ENCODE measurements at regions not wholly inside any gene's neighbourhood (a gene's known extent, or its start where the extent isn't known, plus 50 kb on each side); places are given as distances from the start of the nearest gene placed in this dataset.

DNA sequence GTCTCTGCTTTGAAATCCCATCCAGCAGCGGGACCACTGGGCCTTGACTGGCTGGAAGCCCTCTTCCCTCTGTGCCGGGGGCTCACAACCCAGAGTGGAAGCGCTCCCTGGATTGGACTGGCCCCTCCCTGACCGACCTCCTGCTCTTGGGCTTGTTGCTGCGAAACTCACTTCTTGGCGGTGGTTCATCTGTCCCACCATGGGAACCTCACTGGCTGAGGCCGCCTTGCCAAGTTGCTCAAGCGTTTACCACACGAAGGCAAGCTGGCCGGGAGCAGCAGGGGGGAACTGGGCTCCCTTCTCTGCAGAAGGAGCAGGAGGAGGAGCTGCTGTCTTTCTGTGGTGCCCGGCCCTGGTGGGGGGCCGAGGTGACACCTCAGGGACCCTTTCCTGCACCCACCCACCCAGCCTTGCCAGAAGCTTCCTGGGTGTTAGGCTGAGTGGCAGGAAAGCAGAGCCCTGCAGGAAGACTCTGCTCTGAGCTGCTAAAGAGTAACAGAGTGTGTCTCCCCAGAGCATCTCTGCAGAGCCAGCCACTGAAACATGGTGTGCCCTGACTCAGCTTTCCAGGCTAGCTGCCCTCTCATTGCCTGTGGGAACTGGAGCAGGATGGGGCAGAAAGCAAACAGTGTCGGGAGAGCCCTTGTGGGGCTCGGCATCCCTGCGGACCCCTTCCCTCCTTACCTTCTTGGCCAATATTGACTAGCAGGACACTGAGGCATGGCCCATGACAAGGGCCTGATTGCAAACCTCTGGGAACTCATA lies 88.5 kb upstream of the ALX4 start:
- H3K4me3 ChIP-seq, result no peak overlapping the region
- FAIRE-seq, result no peak
- DNase-seq (ENCODE audit: low read depth in 1 of 2, low spot score in 1 of 2), result no peak
- H3K4me1 ChIP-seq, result no peaks in the 10 kb centered on the region
- no peaks in the 10 kb centered on the region; the same call in 2 of the 3 replicates for H3K9me3 ChIP-seq
- CTCF ChIA-PET, result interaction anchor here (0.6 to 1.9 kb wide), 3 partner anchors 10 to 113 kb away, joined by 3 to 6 read pairs (median 5); no protein-coding TSS in a partner anchor
- WGBS (ENCODE audit: missing lambda C conversion rate), result 70% methylated on average over 12 of the region's 15 CpGs
- POLR2A ChIA-PET, result no interaction called here
- H3K4me2 ChIP-seq, result no peak overlapping the region
- TF ChIP-seq RCOR1 (IDR thresholded peaks at IDR 0.05; ENCODE audit: low read depth, low read length) (no peak), JUN (IDR thresholded peaks at IDR 0.05) (no peak), EP300 (IDR thresholded peaks at IDR 0.05) (no peak), HOXB5 (CRISPR knock-in tag; IDR thresholded peaks at IDR 0.05) (no peak), GATA3 (IDR thresholded peaks at IDR 0.05; ENCODE audit: borderline replicate concordance) (no peak), TFCP2L1 (CRISPR knock-in tag; IDR thresholded peaks at IDR 0.05) (no peak), POLR2AphosphoS2 (conservative IDR thresholded peaks at IDR 0.05; ENCODE audit: low read length) (no peak), NPAS2 (CRISPR knock-in tag; IDR thresholded peaks at IDR 0.05; ENCODE audit: borderline replicate concordance) (no peak), RNF2 (IDR thresholded peaks at IDR 0.05; ENCODE audit: borderline replicate concordance, low read depth) (no peak), POLR2A (IDR thresholded peaks at IDR 0.05; ENCODE audit: low read length) (no peak), BHLHE40 (IDR thresholded peaks at IDR 0.05; ENCODE audit: low read depth, low read length) (no peak)
- TF ChIP-seq, protein P1, sequence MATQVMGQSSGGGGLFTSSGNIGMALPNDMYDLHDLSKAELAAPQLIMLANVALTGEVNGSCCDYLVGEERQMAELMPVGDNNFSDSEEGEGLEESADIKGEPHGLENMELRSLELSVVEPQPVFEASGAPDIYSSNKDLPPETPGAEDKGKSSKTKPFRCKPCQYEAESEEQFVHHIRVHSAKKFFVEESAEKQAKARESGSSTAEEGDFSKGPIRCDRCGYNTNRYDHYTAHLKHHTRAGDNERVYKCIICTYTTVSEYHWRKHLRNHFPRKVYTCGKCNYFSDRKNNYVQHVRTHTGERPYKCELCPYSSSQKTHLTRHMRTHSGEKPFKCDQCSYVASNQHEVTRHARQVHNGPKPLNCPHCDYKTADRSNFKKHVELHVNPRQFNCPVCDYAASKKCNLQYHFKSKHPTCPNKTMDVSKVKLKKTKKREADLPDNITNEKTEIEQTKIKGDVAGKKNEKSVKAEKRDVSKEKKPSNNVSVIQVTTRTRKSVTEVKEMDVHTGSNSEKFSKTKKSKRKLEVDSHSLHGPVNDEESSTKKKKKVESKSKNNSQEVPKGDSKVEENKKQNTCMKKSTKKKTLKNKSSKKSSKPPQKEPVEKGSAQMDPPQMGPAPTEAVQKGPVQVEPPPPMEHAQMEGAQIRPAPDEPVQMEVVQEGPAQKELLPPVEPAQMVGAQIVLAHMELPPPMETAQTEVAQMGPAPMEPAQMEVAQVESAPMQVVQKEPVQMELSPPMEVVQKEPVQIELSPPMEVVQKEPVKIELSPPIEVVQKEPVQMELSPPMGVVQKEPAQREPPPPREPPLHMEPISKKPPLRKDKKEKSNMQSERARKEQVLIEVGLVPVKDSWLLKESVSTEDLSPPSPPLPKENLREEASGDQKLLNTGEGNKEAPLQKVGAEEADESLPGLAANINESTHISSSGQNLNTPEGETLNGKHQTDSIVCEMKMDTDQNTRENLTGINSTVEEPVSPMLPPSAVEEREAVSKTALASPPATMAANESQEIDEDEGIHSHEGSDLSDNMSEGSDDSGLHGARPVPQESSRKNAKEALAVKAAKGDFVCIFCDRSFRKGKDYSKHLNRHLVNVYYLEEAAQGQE (IDR thresholded peaks at IDR 0.05), result no peak
- H3K27ac ChIP-seq, result no peak overlapping the region
- ATAC-seq, result peak in 1 of 2 experiments; percentile 28; a peak in 1 of 6 replicates

DNA sequence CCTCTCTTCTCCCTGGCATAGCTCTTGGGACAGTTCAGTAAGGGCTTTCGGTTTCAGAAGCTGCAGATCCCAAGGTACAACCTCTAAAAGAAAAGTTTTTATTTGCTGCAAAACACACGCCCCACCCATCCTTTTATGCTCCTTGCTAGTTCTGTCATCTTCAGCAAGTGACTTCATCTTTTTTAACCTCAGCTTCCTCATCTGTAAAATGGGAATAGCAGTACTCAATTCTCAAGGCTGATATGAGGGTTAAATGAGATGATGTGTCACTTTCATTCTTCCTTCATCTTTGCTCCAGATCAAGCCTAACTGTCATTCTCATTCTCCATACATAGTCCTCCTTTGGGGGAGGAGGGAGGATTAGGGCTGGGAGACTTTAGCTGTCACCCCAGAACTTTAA lies 90.0 kb upstream of the ALX4 start:
- Histone ChIP-seq H3K4me2 (no peak overlapping the region), H3K9me3 (no peaks in the 10 kb centered on the region; the same call in 2 of the 3 replicates), H3K4me1 (no peaks in the 10 kb centered on the region), H3K27ac (no peak overlapping the region), H3K4me3 (no peak overlapping the region)
- DNase-seq (ENCODE audit: low read depth in 1 of 2, low spot score in 1 of 2) (no peak), FAIRE-seq (no peak), ATAC-seq (no peak)
- ChIA-PET POLR2A (no interaction called here), CTCF (interaction anchor here (1.9 kb wide), 1 partner anchor 9 kb away, joined by 6 read pairs; no protein-coding TSS in a partner anchor)
- no peak for TF ChIP-seq CEBPB (IDR thresholded peaks at IDR 0.05)
- TF ChIP-seq JUNB (IDR thresholded peaks at IDR 0.05), result no peak
- TF ChIP-seq POLR2AphosphoS2 (conservative IDR thresholded peaks at IDR 0.05; ENCODE audit: low read length), result no peak
- no peak for TF ChIP-seq GATA3 (IDR thresholded peaks at IDR 0.05; ENCODE audit: borderline replicate concordance)
- no peak for TF ChIP-seq PHF8 (IDR thresholded peaks at IDR 0.05; ENCODE audit: borderline replicate concordance, low read depth)
- TF ChIP-seq BHLHE40 (IDR thresholded peaks at IDR 0.05; ENCODE audit: low read depth, low read length), result no peak
- no peak for TF ChIP-seq RCOR1 (IDR thresholded peaks at IDR 0.05; ENCODE audit: low read depth, low read length)
- no peak for TF ChIP-seq HEYL (CRISPR knock-in tag; IDR thresholded peaks at IDR 0.05)
- no peak for TF ChIP-seq JUN (IDR thresholded peaks at IDR 0.05)
- no peak for TF ChIP-seq TP53 (CRISPR knock-in tag; IDR thresholded peaks at IDR 0.05)
- TF ChIP-seq EHMT2 (IDR thresholded peaks at IDR 0.05; ENCODE audit: low read depth), result no peak
- TF ChIP-seq NFE2L2 (conservative IDR thresholded peaks at IDR 0.05; ENCODE audit: low read length), result no peak
- TF ChIP-seq HDAC2 (IDR thresholded peaks at IDR 0.05), result no peak
- TF ChIP-seq POLR2A (IDR thresholded peaks at IDR 0.05; ENCODE audit: low read length), result no peak
- TF ChIP-seq, protein P1 (IDR thresholded peaks at IDR 0.05), result no peak
- no peak for TF ChIP-seq KDM1A (IDR thresholded peaks at IDR 0.05; ENCODE audit: low read depth)
- TF ChIP-seq CBX2 (IDR thresholded peaks at IDR 0.05; ENCODE audit: borderline replicate concordance, low read depth), result no peak
- no peak for TF ChIP-seq HOXB13 (CRISPR knock-in tag; IDR thresholded peaks at IDR 0.05; ENCODE audit: low read depth)
- TF ChIP-seq MAFK (IDR thresholded peaks at IDR 0.05; ENCODE audit: partially characterized antibody), result no peak
- no peak for TF ChIP-seq SMC3 (IDR thresholded peaks at IDR 0.05)
- 24% methylated on average over 2 of the region's 2 CpGs for WGBS (ENCODE audit: missing lambda C conversion rate)

Data from A549 (cell line).